ENCODE measurements at regions not wholly inside any gene's neighbourhood (a gene's known extent, or its start where the extent isn't known, plus 50 kb on each side); places are given as distances from the start of the nearest gene placed in this dataset.
"Not testable (repeated sequence)": the region's sequence is repeated elsewhere in the genome, so short reads cannot be mapped to it uniquely, and the experiment has no call there.

GRCh38 chr3:194866236-194866635, 180.6 kb downstream of the FAM43A start:
- Histone ChIP-seq H3K4me1 (ENCODE audit: insufficient read depth, low read length) (peaks cover 16% of the 10 kb centered on the region), H3K9ac (ENCODE audit: low read depth, low read length) (no peak overlapping the region), H3K36me3 (ENCODE audit: insufficient read depth, low read length) (no peaks in the 10 kb centered on the region), H3K9me3 (ENCODE audit: control insufficient read depth, insufficient read depth, low read length) (no peaks in the 10 kb centered on the region)

GRCh38 chr3:194867270-194867983, 181.7 kb downstream of the FAM43A start:
- H3K9ac ChIP-seq (ENCODE audit: low read depth, low read length), result no peak overlapping the region
- no peaks in the 10 kb centered on the region for H3K9me3 ChIP-seq (ENCODE audit: control insufficient read depth, insufficient read depth, low read length)
- peaks cover 24% of the 10 kb centered on the region for H3K4me1 ChIP-seq (ENCODE audit: insufficient read depth, low read length)
- H3K36me3 ChIP-seq (ENCODE audit: insufficient read depth, low read length), result no peaks in the 10 kb centered on the region

- H3K36me3 ChIP-seq (ENCODE audit: insufficient read depth, low read length), result no peaks in the 10 kb centered on the region
- H3K9me3 ChIP-seq (ENCODE audit: control insufficient read depth, insufficient read depth, low read length), result no peaks in the 10 kb centered on the region
- peaks cover 23% of the 10 kb centered on the region for H3K4me1 ChIP-seq (ENCODE audit: insufficient read depth, low read length)
Measured at GRCh38 chr3:194868831-194869230, 183.1 kb downstream of the FAM43A start.

GRCh38 chr3:194869482-194870169, 183.9 kb downstream of the FAM43A start:
- H3K9me3 ChIP-seq (ENCODE audit: control insufficient read depth, insufficient read depth, low read length), result no peaks in the 10 kb centered on the region
- H3K36me3 ChIP-seq (ENCODE audit: insufficient read depth, low read length), result no peaks in the 10 kb centered on the region
- H3K9ac ChIP-seq (ENCODE audit: low read depth, low read length), result no peak overlapping the region
- H3K4me1 ChIP-seq (ENCODE audit: insufficient read depth, low read length), result peaks cover 23% of the 10 kb centered on the region

More at GRCh38 chr3:194868831-194869230, 183.1 kb downstream of the FAM43A start:
- no peak overlapping the region for H3K9ac ChIP-seq (ENCODE audit: low read depth, low read length)

- no peaks in the 10 kb centered on the region for H3K36me3 ChIP-seq (ENCODE audit: insufficient read depth, low read length)
- H3K9ac ChIP-seq (ENCODE audit: low read depth, low read length), result no peak overlapping the region
- no peaks in the 10 kb centered on the region for H3K9me3 ChIP-seq (ENCODE audit: control insufficient read depth, insufficient read depth, low read length)
- H3K4me1 ChIP-seq (ENCODE audit: insufficient read depth, low read length), result peaks cover 23% of the 10 kb centered on the region
Measured at GRCh38 chr3:194870394-194871110, 184.9 kb downstream of the FAM43A start.

GRCh38 chr3:194871143-194871863, 185.6 kb downstream of the FAM43A start:
- no peaks in the 10 kb centered on the region for H3K9me3 ChIP-seq (ENCODE audit: control insufficient read depth, insufficient read depth, low read length)
- H3K4me1 ChIP-seq (ENCODE audit: insufficient read depth, low read length), result peaks cover 23% of the 10 kb centered on the region
- no peak overlapping the region for H3K9ac ChIP-seq (ENCODE audit: low read depth, low read length)

GRCh38 chr3:194871864-194872668, 186.4 kb downstream of the FAM43A start:
- H3K36me3 ChIP-seq (ENCODE audit: insufficient read depth, low read length), result no peaks in the 10 kb centered on the region
- H3K9me3 ChIP-seq (ENCODE audit: control insufficient read depth, insufficient read depth, low read length), result no peaks in the 10 kb centered on the region
- H3K9ac ChIP-seq (ENCODE audit: low read depth, low read length), result no peak overlapping the region
- H3K4me1 ChIP-seq (ENCODE audit: insufficient read depth, low read length), result peaks cover 23% of the 10 kb centered on the region

More at GRCh38 chr3:194871143-194871863, 185.6 kb downstream of the FAM43A start:
- no peaks in the 10 kb centered on the region for H3K36me3 ChIP-seq (ENCODE audit: insufficient read depth, low read length)

GRCh38 chr3:194872669-194872977, 186.9 kb downstream of the FAM43A start:
- H3K4me1 ChIP-seq (ENCODE audit: insufficient read depth, low read length), result peaks cover 23% of the 10 kb centered on the region
- no peaks in the 10 kb centered on the region for H3K36me3 ChIP-seq (ENCODE audit: insufficient read depth, low read length)
- no peaks in the 10 kb centered on the region for H3K9me3 ChIP-seq (ENCODE audit: control insufficient read depth, insufficient read depth, low read length)
- no peak overlapping the region for H3K9ac ChIP-seq (ENCODE audit: low read depth, low read length)

- H3K9me3 ChIP-seq (ENCODE audit: control insufficient read depth, insufficient read depth, low read length); H3K9ac ChIP-seq (ENCODE audit: low read depth, low read length); H3K36me3 ChIP-seq (ENCODE audit: insufficient read depth, low read length): not testable (repeated sequence)
- peaks cover 23% of the 10 kb centered on the region for H3K4me1 ChIP-seq (ENCODE audit: insufficient read depth, low read length)
Measured at GRCh38 chr3:194873474-194873873, 187.8 kb downstream of the FAM43A start.

GRCh38 chr3:194874206-194874605, 188.5 kb downstream of the FAM43A start:
- Histone ChIP-seq H3K36me3 (ENCODE audit: insufficient read depth, low read length) (no peaks in the 10 kb centered on the region), H3K9ac (ENCODE audit: low read depth, low read length) (no peak overlapping the region), H3K9me3 (ENCODE audit: control insufficient read depth, insufficient read depth, low read length) (no peaks in the 10 kb centered on the region), H3K4me1 (ENCODE audit: insufficient read depth, low read length) (peaks cover 23% of the 10 kb centered on the region)

GRCh38 chr3:194874783-194875182, 189.1 kb downstream of the FAM43A start:
- H3K4me1 ChIP-seq (ENCODE audit: insufficient read depth, low read length), result peaks cover 23% of the 10 kb centered on the region
- H3K9me3 ChIP-seq (ENCODE audit: control insufficient read depth, insufficient read depth, low read length), result no peaks in the 10 kb centered on the region
- no peak overlapping the region for H3K9ac ChIP-seq (ENCODE audit: low read depth, low read length)
- no peaks in the 10 kb centered on the region for H3K36me3 ChIP-seq (ENCODE audit: insufficient read depth, low read length)

- no peaks in the 10 kb centered on the region for H3K36me3 ChIP-seq (ENCODE audit: insufficient read depth, low read length)
- no peak overlapping the region for H3K9ac ChIP-seq (ENCODE audit: low read depth, low read length)
- H3K9me3 ChIP-seq (ENCODE audit: control insufficient read depth, insufficient read depth, low read length), result no peaks in the 10 kb centered on the region
- H3K4me1 ChIP-seq (ENCODE audit: insufficient read depth, low read length), result peaks cover 19% of the 10 kb centered on the region
Measured at GRCh38 chr3:194875581-194876402, 190.1 kb downstream of the FAM43A start.
